ENCODE measurements at regions not wholly inside any gene's neighbourhood (a gene's known extent, or its start where the extent isn't known, plus 50 kb on each side); places are given as distances from the start of the nearest gene placed in this dataset.

- Histone ChIP-seq H2AFZ (ENCODE audit: low read length) (no peak overlapping the region), H3K23ac (ENCODE audit: insufficient read length) (no peak overlapping the region), H3K56ac (replicated peaks; ENCODE audit: insufficient read length, low read depth, low read length) (no peak overlapping the region), H2BK120ac (replicated peaks; ENCODE audit: low read depth, low read length) (no peak overlapping the region), H4K91ac (replicated peaks; ENCODE audit: insufficient read length, low read length) (no peak overlapping the region), H2BK20ac (ENCODE audit: low read length) (no peak overlapping the region), H2BK5ac (ENCODE audit: low read depth, low read length) (no peak overlapping the region), H3K79me1 (ENCODE audit: low read depth, low read length) (no peaks in the 10 kb centered on the region), H2BK15ac (ENCODE audit: low read length) (no peak overlapping the region), H3K9me3 (ENCODE audit: insufficient read depth in 2 of 2, low read depth in 1 of 2, low read length in 1 of 2) (no peaks in the 10 kb centered on the region), H3K23me2 (ENCODE audit: low read depth, low read length) (no peaks in the 10 kb centered on the region), H2AK5ac (ENCODE audit: low read depth, low read length) (no peak overlapping the region), H3K9ac (replicated peaks in 1 of 4; ENCODE audit: extremely low read depth in 1 of 4, low read depth in 3 of 4, low read length in 3 of 4) (no peak overlapping the region), H4K5ac (ENCODE audit: insufficient read length, low read depth, low read length) (no peak overlapping the region), H3K4me1 (replicated peaks in 1 of 4; ENCODE audit: control insufficient read depth in 3 of 4, insufficient read depth in 4 of 4, low read length in 3 of 4) (no peaks in the 10 kb centered on the region), H3K14ac (ENCODE audit: insufficient read length) (no peak overlapping the region), H2BK12ac (ENCODE audit: low read depth, low read length) (no peak overlapping the region), H4K20me1 (replicated peaks in 1 of 2; ENCODE audit: control insufficient read depth in 1 of 2, insufficient read depth in 2 of 2, low read length in 2 of 2) (no peaks in the 10 kb centered on the region), H3K36me3 (ENCODE audit: control insufficient read depth in 2 of 4, insufficient read depth in 4 of 4, low read length in 3 of 4) (no peaks in the 10 kb centered on the region), H3K4ac (replicated peaks; ENCODE audit: insufficient read length, low read depth, low read length) (no peak overlapping the region), H4K8ac (ENCODE audit: extremely low read depth, insufficient read depth, low read length) (no peak overlapping the region), H3K18ac (ENCODE audit: extremely low read depth, low read length) (no peak overlapping the region), H3K27me3 (replicated peaks in 1 of 4; ENCODE audit: control insufficient read depth in 3 of 4, extremely low read depth in 1 of 4, insufficient read depth in 3 of 4, low read length in 3 of 4) (no peaks in the 10 kb centered on the region), H3K79me2 (ENCODE audit: control insufficient read depth in 1 of 2, insufficient read depth in 2 of 2, low read length in 2 of 2) (no peaks in the 10 kb centered on the region), H3K4me2 (ENCODE audit: insufficient read depth in 1 of 2, low read depth in 2 of 2, low read length in 2 of 2) (no peak overlapping the region), H3K4me3 (ENCODE audit: extremely low read depth in 1 of 4, insufficient read depth in 2 of 4, low read depth in 3 of 4, low read length in 4 of 4) (no peak overlapping the region), H3K27ac (ENCODE audit: low read depth, low read length) (no peak overlapping the region)
- 88% methylated on average over 3 of the region's 3 CpGs; no CpG with 5 or more reads in 1 of the 2 experiments for WGBS, 2 experiments (ENCODE audit: extremely low coverage in 1 of 2, insufficient coverage in 1 of 2, insufficient read length in 1 of 2, insufficient replicate concordance in 2 of 2, low coverage in 1 of 2, low lambda C conversion rate in 2 of 2, missing lambda C conversion rate in 1 of 2)
- CTCF ChIA-PET (ENCODE audit: partially characterized antibody), result interaction anchor here (0.6 kb wide), 1 partner anchor 1941 kb away, joined by 4 read pairs; no protein-coding TSS in a partner anchor
- POLR2A ChIA-PET (ENCODE audit: partially characterized antibody), result no interaction called here
- DNase-seq (ENCODE audit: low read depth in 1 of 2, low spot score in 2 of 2), result no peak
- FAIRE-seq, result no peak
- TF ChIP-seq RXRA (IDR thresholded peaks at IDR 0.05; ENCODE audit: insufficient read depth, low read depth, low read length) (no peak), SUZ12 (IDR thresholded peaks at IDR 0.05; ENCODE audit: low read length) (no peak), TBP (IDR thresholded peaks at IDR 0.05; ENCODE audit: low read depth, low read length) (no peak), CBX5 (IDR thresholded peaks at IDR 0.05; ENCODE audit: low read depth, low read length) (no peak), BRCA1 (IDR thresholded peaks at IDR 0.05; ENCODE audit: low read depth, low read length) (no peak), RNF2 (IDR thresholded peaks at IDR 0.05; ENCODE audit: borderline replicate concordance, low read depth, low read length, missing control alignments, poor library complexity, severe bottlenecking) (no peak), GABPA (IDR thresholded peaks at IDR 0.05; ENCODE audit: borderline replicate concordance, insufficient read depth, low read length) (no peak), POU5F1 (IDR thresholded peaks at IDR 0.05; ENCODE audit: low read depth, low read length) (no peak), HDAC6 (IDR thresholded peaks at IDR 0.05; ENCODE audit: low read depth, low read length) (no peak), RFX5 (IDR thresholded peaks at IDR 0.05; ENCODE audit: borderline replicate concordance, low read depth, low read length) (no peak), RBBP5 (IDR thresholded peaks at IDR 0.05; ENCODE audit: borderline replicate concordance, low read depth, low read length) (no peak), E2F6 (IDR thresholded peaks at IDR 0.05) (no peak), TEAD4 (IDR thresholded peaks at IDR 0.05; ENCODE audit: low read depth, low read length) (no peak)
Observed at GRCh38 chr10:36468620-36469019, 656.8 kb upstream of the ANKRD30A start.
